Stimulated activated CD8-positive, alpha-beta memory T cell treated with anti-CD3 and anti-CD28 coated beads, Interleukin-7, amount 100 ng/mL, for 4 hours (primary cell): ENCODE measurements at regions not wholly inside any gene's neighbourhood (a gene's known extent, or its start where the extent isn't known, plus 50 kb on each side); places are given as distances from the start of the nearest gene placed in this dataset.

ENCODE experiments used
- DNase-seq, 2 donors: peaks; one replicate each; pipeline ENCODE4 v3.0.0-alpha.2; 2020; ENCODE audit warnings: low read depth in 2 of 2

GRCh38 chr2:8086796-8087479, 594.9 kb upstream of the ID2 start:
- no peak for DNase-seq

DNA sequence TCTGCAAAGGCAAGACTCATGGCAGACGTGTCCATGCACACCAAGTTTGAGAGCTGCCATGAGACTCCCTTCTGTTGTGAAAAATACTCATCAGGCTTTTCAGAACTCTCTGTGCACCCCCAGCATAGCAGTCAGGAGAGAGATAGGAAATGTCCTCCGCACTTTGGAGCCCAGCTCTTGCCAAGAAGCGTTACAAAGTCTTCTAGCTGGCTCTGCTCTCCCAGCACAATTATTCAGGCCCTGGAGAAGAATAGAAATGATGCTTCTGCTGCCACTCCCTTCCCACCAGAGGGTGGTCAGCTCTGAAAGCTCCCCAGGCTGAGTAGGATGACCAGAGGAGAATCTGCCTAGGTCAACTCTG, 594.4 kb upstream of the ID2 start:
- no peak for DNase-seq

GRCh38 chr2:8088810-8089209, 593.0 kb upstream of the ID2 start:
- DNase-seq: no peak

- DNase-seq: no peak
Observed at GRCh38 chr2:8089596-8089995, 592.3 kb upstream of the ID2 start.

- DNase-seq: no peak
Observed at GRCh38 chr2:8090748-8091700, 590.8 kb upstream of the ID2 start.

DNA sequence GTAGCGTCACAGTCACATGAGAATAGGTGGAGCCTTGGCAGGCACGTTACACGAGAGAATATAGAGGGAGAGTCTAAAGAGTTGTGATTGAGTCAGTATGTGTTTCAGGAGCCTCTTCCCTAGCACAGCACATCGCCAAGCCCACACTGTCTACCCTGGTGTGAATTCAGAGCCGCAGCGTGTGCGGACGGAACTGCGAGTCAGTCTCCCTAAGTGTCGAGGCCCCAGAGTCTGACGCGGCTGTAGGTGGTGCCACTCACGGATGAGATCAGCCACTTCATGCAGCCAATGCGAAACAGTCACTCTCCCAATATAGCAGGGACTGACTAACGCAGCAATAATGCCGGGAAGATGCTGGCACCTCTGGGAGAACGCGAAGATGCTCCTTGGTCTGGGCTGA, 587.3 kb upstream of the ID2 start:
- no peak for DNase-seq

DNA sequence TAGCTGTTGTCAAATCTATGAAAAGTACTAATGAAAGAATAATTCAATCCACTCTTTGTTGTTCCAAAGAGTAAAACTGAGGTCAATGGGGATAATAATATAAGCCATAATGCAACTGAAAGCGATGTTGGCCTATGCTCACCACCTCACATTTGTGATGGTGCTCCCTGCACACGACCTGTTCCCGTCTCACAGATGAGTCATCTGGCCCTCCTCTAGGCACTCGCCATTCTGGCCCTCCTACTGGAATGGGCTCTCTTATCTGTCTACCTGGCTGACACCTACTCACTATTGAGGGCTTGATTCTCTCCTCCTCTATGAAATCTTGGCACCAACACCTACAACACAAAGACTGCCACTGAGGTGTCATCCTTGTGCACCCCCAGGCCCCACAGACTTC, 585.9 kb upstream of the ID2 start:
- DNase-seq: no peak

- DNase-seq: no peak
Observed at GRCh38 chr2:8096484-8096883, 585.4 kb upstream of the ID2 start.

DNA sequence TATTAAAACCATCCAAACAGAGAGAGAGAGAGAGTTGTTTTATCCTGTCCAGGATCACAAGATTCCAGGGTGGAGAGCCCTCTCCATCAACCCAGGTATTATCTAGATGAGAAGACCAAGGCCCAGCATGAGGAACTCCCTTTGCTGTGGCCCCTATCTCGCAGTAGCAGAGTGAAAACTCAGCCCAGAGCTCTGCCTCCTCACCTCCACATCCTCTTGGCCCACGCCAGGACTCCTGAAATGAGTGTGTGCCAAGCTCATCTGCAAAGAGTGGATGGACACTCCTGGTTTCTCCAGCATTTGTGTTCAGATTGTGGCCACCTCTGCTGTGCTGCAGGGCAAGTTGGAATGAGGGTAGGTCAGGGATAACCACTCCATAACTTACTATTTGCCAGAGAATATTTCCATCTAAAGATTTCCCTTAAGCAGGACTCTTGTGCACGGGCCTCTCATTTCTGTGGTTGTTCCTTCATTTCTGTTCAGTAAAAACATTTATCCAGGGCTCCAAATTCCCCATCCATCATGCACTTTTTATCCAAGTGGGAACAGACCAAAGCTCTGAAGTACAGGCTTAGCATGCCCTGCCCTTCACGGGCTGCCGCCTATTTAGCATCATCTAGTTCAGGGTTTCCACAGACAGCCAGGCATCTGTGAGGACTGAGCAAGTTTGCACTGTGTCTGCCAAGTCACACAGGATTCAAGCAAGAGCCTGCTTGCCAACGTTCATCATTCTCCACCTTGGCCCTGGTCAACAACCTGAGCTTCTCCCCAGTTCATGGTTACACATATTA, 583.2 kb upstream of the ID2 start:
- DNase-seq: no peak

- DNase-seq: no peak
Observed at GRCh38 chr2:8099267-8099582, 582.6 kb upstream of the ID2 start.

DNA sequence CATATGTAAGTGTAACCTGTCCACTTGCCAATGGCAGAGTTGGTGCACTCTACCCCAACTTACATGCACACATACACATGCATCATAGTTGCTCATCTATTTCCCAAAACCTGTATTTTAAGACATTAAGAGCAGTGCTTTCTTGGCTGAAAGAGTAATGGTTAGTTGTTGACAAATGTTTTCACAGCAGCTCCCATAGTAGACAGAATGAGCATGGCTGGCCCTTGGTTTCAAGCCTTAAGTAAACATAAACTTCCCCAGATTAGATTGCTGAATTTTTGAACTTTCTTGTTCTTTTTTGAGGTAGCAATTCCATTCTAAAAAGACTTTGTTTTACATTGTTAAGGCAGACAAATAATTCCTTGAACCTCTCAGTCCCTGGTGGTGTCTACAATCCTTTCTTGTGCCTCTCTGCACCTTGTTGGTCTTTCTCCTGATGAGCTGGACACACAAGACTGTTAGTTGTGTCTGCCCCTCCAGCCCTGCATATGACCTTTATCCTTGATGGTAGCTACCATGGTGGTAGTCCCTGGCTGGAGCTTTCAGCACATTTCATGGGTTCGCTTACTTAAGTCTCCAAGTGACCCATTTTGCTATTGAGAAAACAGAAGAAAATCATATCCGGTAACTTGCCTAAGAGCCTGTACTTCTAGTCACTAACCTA, 580.1 kb upstream of the ID2 start:
- no peak for DNase-seq

DNA sequence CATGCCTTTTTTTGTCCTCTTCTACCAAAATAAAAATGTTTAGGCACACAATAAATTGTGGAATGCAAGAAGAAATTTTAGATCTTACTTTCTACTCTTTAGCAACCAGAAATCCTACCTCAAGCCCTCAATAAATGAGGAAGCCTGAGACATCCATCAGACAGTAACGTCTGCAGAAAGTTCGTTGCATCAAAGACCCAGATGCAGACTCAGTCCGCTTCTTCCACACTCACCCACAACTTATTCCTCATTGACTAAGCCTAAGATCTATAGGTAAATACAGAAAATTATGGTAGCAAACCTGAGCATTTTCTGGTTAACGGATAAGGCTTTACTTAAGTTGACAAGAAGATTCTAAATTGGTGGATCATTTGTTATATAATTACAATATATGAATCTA, 579.4 kb upstream of the ID2 start:
- no peak for DNase-seq

GRCh38 chr2:8103085-8103708, 578.7 kb upstream of the ID2 start:
- DNase-seq: no peak

DNA sequence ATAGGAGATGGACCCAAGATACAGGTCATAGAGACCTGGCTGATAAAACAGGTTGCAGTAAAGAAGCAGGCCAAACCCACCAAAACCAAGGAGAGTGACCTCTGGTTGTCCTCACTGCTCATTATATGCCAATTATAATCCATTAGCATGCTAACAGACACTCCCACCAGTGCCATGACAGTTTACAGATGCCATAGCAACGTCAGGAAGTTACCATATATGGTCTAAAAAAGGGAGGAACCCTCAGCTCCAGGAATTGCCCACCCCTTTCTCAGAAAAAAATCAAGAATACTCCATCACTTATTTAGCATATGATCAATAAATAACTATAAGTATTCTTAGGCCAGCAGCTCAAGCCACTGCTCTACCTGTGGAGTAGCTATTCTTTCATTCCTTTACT, 574.7 kb upstream of the ID2 start:
- DNase-seq: no peak

DNA sequence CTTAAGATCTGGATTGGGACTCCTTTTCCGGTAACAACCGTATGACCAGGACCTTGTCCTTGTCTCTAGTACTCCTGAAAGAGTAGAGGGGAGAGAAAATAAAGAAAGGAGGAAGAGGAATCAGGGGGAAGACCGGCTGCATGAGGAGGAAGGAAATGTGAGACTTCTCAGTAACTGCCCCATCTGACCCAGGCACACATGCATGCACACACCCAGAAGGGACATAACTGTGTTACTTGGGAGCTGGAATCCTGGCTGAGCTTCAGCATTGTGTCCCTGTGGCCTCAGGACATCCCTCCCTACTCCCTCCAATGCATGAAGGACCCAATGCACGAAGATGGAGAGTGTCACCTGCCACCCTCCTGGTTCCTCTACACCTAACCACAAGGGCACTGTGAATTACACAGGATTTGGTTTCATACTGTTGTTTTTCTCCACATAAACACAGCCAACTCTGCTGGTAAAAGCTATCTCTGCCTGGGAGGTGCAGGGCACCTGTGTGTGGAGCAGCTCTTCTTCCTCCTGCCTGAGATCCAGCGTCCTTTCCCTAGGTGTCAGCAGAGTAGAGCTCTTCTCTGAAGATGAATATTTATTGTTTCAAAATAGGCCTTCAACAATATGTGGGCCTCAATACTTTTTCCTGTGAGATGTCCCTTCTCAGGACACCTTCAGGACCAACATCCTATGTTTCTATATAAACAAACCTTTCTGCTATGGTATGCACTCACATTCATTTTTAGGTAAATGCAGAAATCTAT, 574.1 kb upstream of the ID2 start:
- no peak for DNase-seq

- no peak for DNase-seq
Observed at GRCh38 chr2:8110716-8111115, 571.1 kb upstream of the ID2 start.

GRCh38 chr2:8111193-8111592, 570.7 kb upstream of the ID2 start:
- no peak for DNase-seq

GRCh38 chr2:8115456-8115855, 566.4 kb upstream of the ID2 start:
- no peak for DNase-seq

GRCh38 chr2:8115966-8116365, 565.9 kb upstream of the ID2 start:
- no peak for DNase-seq

GRCh38 chr2:8116661-8117060, 565.2 kb upstream of the ID2 start:
- DNase-seq: no peak
